ENCODE measurements at regions not wholly inside any gene's neighbourhood (a gene's known extent, or its start where the extent isn't known, plus 50 kb on each side); places are given as distances from the start of the nearest gene placed in this dataset.

DNA sequence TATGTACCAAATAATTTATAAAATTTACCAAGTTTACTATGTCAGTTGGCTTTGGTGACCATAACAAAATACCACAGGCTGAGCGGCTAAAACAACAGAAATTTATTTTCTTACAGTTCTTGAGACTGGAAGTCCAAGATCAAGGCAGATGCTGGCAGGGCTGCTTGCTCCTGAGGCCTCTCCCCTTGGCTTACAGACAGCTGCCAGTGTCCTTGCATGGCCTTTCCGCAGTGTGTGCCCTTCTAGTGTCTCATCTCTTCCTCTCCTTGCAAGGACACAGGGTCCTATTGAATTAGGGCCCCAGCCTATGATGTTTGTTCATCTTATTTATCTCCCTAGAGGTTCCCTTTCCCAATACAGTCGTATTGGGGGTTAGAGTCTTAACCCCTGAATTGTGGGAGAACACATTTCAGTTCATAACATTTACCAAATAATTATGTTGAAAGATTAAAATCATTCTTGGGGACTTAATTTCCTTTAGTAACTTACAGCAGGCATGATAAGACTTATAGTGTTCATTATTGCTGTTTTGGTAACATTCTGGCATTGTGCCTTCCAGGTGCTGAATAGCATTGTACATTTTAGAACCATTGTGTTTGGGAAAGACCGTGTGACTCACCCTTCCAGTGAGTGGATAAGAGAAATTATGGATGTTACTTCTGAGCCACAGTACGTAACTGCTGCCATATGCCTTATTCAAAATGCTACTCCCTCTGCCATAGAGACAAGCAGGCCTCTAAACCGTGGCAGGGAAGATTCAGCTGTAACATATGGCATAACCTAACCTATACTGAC is 317.5 kb downstream of the TMX3 start:
- TF ChIP-seq, protein P1, sequence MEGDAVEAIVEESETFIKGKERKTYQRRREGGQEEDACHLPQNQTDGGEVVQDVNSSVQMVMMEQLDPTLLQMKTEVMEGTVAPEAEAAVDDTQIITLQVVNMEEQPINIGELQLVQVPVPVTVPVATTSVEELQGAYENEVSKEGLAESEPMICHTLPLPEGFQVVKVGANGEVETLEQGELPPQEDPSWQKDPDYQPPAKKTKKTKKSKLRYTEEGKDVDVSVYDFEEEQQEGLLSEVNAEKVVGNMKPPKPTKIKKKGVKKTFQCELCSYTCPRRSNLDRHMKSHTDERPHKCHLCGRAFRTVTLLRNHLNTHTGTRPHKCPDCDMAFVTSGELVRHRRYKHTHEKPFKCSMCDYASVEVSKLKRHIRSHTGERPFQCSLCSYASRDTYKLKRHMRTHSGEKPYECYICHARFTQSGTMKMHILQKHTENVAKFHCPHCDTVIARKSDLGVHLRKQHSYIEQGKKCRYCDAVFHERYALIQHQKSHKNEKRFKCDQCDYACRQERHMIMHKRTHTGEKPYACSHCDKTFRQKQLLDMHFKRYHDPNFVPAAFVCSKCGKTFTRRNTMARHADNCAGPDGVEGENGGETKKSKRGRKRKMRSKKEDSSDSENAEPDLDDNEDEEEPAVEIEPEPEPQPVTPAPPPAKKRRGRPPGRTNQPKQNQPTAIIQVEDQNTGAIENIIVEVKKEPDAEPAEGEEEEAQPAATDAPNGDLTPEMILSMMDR (IDR thresholded peaks at IDR 0.05) = no peak
- TF ChIP-seq POLR2A (IDR thresholded peaks at IDR 0.05) (no peak), EP300 (IDR thresholded peaks at IDR 0.05; ENCODE audit: low read depth) (no peak)
